HAP-1 (cell line): ENCODE measurements at regions not wholly inside any gene's neighbourhood (a gene's known extent, or its start where the extent isn't known, plus 50 kb on each side); places are given as distances from the start of the nearest gene placed in this dataset.
"Not testable (repeated sequence)": the region's sequence is repeated elsewhere in the genome, so short reads cannot be mapped to it uniquely, and the experiment has no call there.

Source experiments
- DNase-seq, 2 experiments: peaks; one replicate each; pipeline ENCODE4 v3.0.0-alpha.2; 2016 to 2020; ENCODE audit warnings: low spot score in 2 of 2
- H3K27me3 ChIP-seq: fragments of 250-450 bp; sonication (Bioruptor Pico); 2 replicates; pipeline ENCODE4 v1.5.1; 2020; ENCODE audit warnings: low read depth, mild to moderate bottlenecking, moderate library complexity
- H3K36me3 ChIP-seq: fragments of 250-450 bp; sonication (Bioruptor Pico); replicated peaks from 2 replicates; pipeline ENCODE4 v1.5.1; 2020; ENCODE audit warnings: mild to moderate bottlenecking
- H3K4me1 ChIP-seq: fragments of 250-450 bp; sonication (Bioruptor Pico); 2 replicates; pipeline ENCODE4 v1.5.1; 2020; ENCODE audit warnings: mild to moderate bottlenecking
- H3K4me3 ChIP-seq: fragments of 250-450 bp; sonication (Bioruptor Pico); 2 replicates; pipeline ENCODE4 v1.5.1; 2020; ENCODE audit warnings: mild to moderate bottlenecking, moderate library complexity
- H3K9me3 ChIP-seq: fragments of 250-450 bp; sonication (Bioruptor Pico); 2 replicates; pipeline ENCODE4 v1.5.1; 2020; ENCODE audit warnings: mild to moderate bottlenecking, moderate library complexity
- in situ Hi-C: fragments of 300-500 bp; cut with MboI; formaldehyde crosslinking; loops from 3 replicates; pipeline ENCODE4 v1.14.3; 2020; ENCODE audit warnings: low sequenced_read_pairs, inconsistent platforms, mixed read lengths

GRCh38 chr4:91973479-91974153 is 330.1 kb upstream of the GRID2 start:
- Histone ChIP-seq H3K9me3 (no peaks in the 10 kb centered on the region), H3K27me3 (no peaks in the 10 kb centered on the region), H3K4me1 (no peaks in the 10 kb centered on the region), H3K36me3 (no peaks in the 10 kb centered on the region), H3K4me3 (no peak overlapping the region)
- DNase-seq: no peak
- in situ Hi-C loops: no loop called here

GRCh38 chr4:91984466-91984865 is 319.3 kb upstream of the GRID2 start:
- no peak for DNase-seq
- H3K4me3 ChIP-seq: no peak overlapping the region
- H3K9me3 ChIP-seq: no peaks in the 10 kb centered on the region
- in situ Hi-C loops: no loop called here
- H3K4me1 ChIP-seq: no peaks in the 10 kb centered on the region
- no peaks in the 10 kb centered on the region for H3K36me3 ChIP-seq
- H3K27me3 ChIP-seq: no peaks in the 10 kb centered on the region

GRCh38 chr4:91989914-91990313 is 313.9 kb upstream of the GRID2 start:
- in situ Hi-C loops: no loop called here
- no peak for DNase-seq
- Histone ChIP-seq H3K4me1 (no peaks in the 10 kb centered on the region), H3K9me3 (no peaks in the 10 kb centered on the region), H3K4me3 (no peak overlapping the region), H3K27me3 (no peaks in the 10 kb centered on the region), H3K36me3 (no peaks in the 10 kb centered on the region)

- no peak for DNase-seq
- Histone ChIP-seq H3K9me3 (no peaks in the 10 kb centered on the region), H3K4me3 (no peak overlapping the region), H3K36me3 (no peaks in the 10 kb centered on the region), H3K27me3 (no peaks in the 10 kb centered on the region), H3K4me1 (no peaks in the 10 kb centered on the region)
- in situ Hi-C loops: no loop called here
Measured at GRCh38 chr4:91990726-91991125, 313.0 kb upstream of the GRID2 start.

- no peak for DNase-seq
- H3K27me3 ChIP-seq: no peaks in the 10 kb centered on the region
- no peaks in the 10 kb centered on the region for H3K9me3 ChIP-seq
- no peaks in the 10 kb centered on the region for H3K4me1 ChIP-seq
- in situ Hi-C loops: no loop called here
- H3K36me3 ChIP-seq: no peaks in the 10 kb centered on the region
- no peak overlapping the region for H3K4me3 ChIP-seq
Measured at GRCh38 chr4:91997045-91997444, 306.7 kb upstream of the GRID2 start.

- Histone ChIP-seq H3K4me3 (no peak overlapping the region), H3K4me1 (no peaks in the 10 kb centered on the region), H3K9me3 (no peaks in the 10 kb centered on the region), H3K27me3 (no peaks in the 10 kb centered on the region), H3K36me3 (no peaks in the 10 kb centered on the region)
- in situ Hi-C loops: no loop called here
- DNase-seq: no peak
Measured at GRCh38 chr4:92012899-92013867, 290.6 kb upstream of the GRID2 start.

GRCh38 chr4:92014067-92014466 is 289.7 kb upstream of the GRID2 start:
- H3K4me1 ChIP-seq: no peaks in the 10 kb centered on the region
- no peaks in the 10 kb centered on the region for H3K27me3 ChIP-seq
- DNase-seq: no peak
- H3K36me3 ChIP-seq: no peaks in the 10 kb centered on the region
- no peaks in the 10 kb centered on the region for H3K9me3 ChIP-seq
- in situ Hi-C loops: no loop called here
- no peak overlapping the region for H3K4me3 ChIP-seq

GRCh38 chr4:92021203-92021602 is 282.6 kb upstream of the GRID2 start:
- Histone ChIP-seq H3K4me3 (no peak overlapping the region), H3K4me1 (no peaks in the 10 kb centered on the region), H3K9me3 (no peaks in the 10 kb centered on the region), H3K36me3 (no peaks in the 10 kb centered on the region), H3K27me3 (no peaks in the 10 kb centered on the region)
- in situ Hi-C loops: no loop called here
- no peak for DNase-seq

- Histone ChIP-seq H3K36me3 (no peaks in the 10 kb centered on the region), H3K4me3 (no peak overlapping the region), H3K9me3 (no peaks in the 10 kb centered on the region), H3K4me1 (no peaks in the 10 kb centered on the region), H3K27me3 (no peaks in the 10 kb centered on the region)
- in situ Hi-C loops: no loop called here
- DNase-seq: no peak
Measured at GRCh38 chr4:92021788-92022187, 282.0 kb upstream of the GRID2 start.

- H3K9me3 ChIP-seq, H3K27me3 ChIP-seq, H3K4me3 ChIP-seq, H3K4me1 ChIP-seq, in situ Hi-C loops, DNase-seq, H3K36me3 ChIP-seq: not testable (repeated sequence)
Measured at GRCh38 chr4:92028830-92029229, 274.9 kb upstream of the GRID2 start.

GRCh38 chr4:92031825-92032224 is 271.9 kb upstream of the GRID2 start:
- no peak for DNase-seq
- Histone ChIP-seq H3K9me3 (no peaks in the 10 kb centered on the region), H3K4me3 (no peak overlapping the region), H3K4me1 (no peaks in the 10 kb centered on the region), H3K36me3 (no peaks in the 10 kb centered on the region), H3K27me3 (no peaks in the 10 kb centered on the region)
- in situ Hi-C loops: no loop called here

GRCh38 chr4:92035666-92036065 is 268.1 kb upstream of the GRID2 start:
- H3K4me1 ChIP-seq: no peaks in the 10 kb centered on the region
- H3K27me3 ChIP-seq: no peaks in the 10 kb centered on the region
- no peak overlapping the region for H3K4me3 ChIP-seq
- no peak for DNase-seq
- no peaks in the 10 kb centered on the region for H3K36me3 ChIP-seq
- in situ Hi-C loops: no loop called here
- H3K9me3 ChIP-seq: no peaks in the 10 kb centered on the region

- no peak for DNase-seq
- no peaks in the 10 kb centered on the region for H3K9me3 ChIP-seq
- no peaks in the 10 kb centered on the region for H3K36me3 ChIP-seq
- in situ Hi-C loops: no loop called here
- no peaks in the 10 kb centered on the region for H3K4me1 ChIP-seq
- H3K4me3 ChIP-seq: no peak overlapping the region
- H3K27me3 ChIP-seq: no peaks in the 10 kb centered on the region
Measured at GRCh38 chr4:92045718-92046117, 258.0 kb upstream of the GRID2 start.

- no peak for DNase-seq
- Histone ChIP-seq H3K4me3 (no peak overlapping the region), H3K9me3 (no peaks in the 10 kb centered on the region; the same call in 1 of the 2 replicates), H3K27me3 (no peaks in the 10 kb centered on the region), H3K36me3 (no peaks in the 10 kb centered on the region), H3K4me1 (no peaks in the 10 kb centered on the region)
- in situ Hi-C loops: no loop called here
Measured at GRCh38 chr4:92047209-92047875, 256.4 kb upstream of the GRID2 start.
